ENCODE measurements at regions not wholly inside any gene's neighbourhood (a gene's known extent, or its start where the extent isn't known, plus 50 kb on each side); places are given as distances from the start of the nearest gene placed in this dataset.
A peak's percentile ranks its signal among the peaks of the same experiment; 100 is the strongest.

DNA sequence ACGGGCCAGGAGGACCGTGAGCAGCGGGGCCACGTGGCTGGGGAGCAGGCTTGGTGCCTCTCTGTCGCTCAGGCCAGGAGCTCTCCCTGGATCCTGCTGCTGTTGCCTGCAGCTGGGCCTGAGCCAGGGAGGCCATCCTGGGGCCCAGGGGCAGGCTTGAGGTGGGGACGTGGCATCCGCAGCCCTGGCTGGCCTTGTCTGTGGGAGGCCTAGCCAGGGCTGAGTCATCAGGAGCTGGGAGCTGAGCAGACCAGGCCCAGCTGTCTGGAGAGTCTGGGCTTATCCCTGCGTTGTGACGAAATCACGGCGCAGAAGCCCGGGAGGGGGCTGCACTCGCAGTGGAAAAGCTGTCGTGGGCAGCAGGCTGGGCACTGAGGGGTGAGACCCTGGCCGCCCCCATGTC is 138.8 kb upstream of the COL5A1 start:
- peak; percentile 91 for DNase-seq

DNA sequence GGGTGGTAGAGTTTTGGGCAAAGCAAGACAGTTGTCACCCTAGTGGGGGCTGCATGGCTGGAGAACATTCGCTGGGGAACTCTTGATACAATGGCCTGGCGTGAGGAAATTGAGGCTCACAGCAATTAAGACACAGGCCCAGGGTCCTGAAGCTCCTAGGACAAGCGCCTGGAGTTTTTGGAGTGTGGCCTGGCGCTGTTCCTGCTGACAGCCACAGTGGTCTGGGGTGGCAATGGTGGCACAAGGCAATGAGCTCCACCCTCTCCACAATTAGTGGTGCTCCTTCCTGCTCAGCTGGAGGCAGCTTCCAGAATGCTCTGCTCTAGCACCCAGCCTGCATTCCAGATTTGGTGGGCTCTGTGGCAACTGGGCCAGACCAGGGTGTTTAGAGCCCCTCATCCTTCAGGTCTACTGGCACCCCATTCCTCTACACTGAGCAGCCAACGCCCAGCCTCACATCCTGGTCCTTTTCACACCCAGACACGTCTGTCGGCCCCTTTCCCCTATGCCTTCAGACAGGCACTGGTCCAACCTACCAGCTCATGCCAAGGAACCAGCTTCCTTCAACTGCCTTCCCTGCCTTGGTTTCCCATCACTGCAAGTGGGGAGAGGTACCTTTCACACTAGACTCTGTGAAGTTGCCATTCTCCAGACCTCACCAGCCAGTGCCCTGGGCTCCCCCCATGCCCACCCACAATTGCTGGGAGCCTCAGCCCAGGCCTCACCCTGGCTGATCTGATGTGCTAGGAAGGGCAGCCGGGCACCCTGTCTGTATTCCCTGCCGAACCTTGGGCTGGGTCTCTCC is 138.1 kb upstream of the COL5A1 start:
- no peak for DNase-seq

DNA sequence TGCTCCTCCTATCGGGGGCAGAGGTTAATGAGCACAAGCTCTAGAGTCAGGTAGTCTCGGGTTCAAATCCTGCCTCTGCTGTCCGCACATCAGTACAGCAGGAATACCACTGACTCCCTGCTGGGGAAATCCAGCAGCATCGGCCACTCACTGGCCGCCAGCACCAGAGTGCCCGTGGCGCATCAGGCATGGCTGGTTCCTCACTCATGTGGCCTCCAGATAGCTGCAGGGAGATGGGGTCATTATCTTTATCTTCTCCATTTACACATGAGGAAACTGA is 137.6 kb upstream of the COL5A1 start:
- no peak for DNase-seq

DNA sequence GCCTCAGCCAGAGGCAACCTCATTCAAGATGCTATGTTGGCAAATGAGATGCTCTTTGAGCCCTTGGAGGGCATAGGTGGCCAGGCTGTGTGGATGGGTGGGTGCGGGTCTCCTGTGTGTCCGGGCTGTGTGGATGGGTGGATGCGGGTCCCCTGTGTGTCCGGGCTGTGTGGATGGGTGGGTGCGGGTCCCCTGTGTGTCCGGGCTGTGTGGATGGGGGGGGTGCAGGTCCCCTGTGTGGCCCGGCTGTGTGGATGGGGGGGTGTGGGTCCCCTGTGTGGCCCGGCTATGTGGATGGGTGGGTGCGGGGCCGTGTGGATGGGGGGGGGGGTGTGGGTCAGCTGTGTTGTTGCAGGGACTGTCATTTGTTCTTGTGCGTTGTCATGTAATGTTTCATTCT is 136.6 kb upstream of the COL5A1 start:
- DNase-seq = no peak

DNA sequence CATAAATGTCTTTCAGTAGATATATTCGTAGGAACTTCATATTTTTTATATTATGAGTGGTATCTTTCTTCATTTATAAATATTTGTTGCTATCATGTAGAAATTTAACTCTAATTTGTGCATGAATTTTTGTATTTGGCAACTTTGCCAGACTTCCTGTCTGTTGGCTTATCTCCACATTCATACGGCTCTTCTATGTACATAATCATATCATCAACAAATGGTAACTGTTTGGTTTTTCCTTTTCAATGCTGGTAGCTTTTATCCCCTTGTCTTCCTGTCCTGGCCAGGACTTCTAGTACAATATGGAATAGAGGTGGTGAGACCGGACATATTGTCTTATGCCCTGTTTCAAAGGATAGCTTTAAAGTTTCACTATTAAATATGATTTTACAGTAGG is 132.3 kb upstream of the COL5A1 start:
- no peak for DNase-seq

DNA sequence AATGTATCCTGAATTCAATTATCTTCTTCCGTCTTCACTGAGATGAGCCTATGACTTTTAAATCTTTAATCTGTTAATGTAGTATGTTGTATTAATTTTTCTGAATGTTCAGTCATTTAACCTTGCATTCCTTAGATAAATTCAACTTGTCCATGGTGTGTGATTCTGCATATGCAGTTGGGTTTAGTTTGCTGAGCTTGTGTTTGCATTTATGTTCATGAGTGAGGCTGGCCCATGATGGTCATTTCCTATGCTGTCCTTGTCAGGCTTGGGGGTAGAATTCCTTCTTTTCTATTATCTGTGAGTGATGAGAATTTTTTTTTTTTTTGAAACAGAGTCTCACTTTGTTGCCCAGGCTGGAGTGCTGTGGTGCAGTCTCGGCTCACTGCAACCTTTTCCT is 131.8 kb upstream of the COL5A1 start:
- no peak for DNase-seq

DNA sequence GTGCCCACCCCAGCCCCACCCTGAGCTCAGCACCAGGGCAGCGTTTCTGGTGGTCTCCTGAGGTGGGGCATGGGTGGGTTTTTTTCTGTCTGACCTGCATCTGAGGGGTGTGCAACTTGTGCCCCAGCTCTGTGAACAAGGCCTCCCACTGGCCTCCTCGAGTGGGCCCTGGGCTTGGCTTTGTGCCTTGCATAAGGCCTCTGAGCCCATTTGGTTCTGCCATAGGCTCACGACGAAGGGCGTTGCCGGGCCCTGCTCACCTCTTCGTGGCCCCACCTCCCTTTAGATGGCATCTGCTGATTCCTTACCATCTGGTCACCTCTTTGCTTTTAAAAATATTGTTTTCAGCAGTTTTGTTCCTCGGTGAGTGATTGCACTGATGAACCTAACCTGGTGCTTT is 127.1 kb upstream of the COL5A1 start:
- DNase-seq = no peak

DNA sequence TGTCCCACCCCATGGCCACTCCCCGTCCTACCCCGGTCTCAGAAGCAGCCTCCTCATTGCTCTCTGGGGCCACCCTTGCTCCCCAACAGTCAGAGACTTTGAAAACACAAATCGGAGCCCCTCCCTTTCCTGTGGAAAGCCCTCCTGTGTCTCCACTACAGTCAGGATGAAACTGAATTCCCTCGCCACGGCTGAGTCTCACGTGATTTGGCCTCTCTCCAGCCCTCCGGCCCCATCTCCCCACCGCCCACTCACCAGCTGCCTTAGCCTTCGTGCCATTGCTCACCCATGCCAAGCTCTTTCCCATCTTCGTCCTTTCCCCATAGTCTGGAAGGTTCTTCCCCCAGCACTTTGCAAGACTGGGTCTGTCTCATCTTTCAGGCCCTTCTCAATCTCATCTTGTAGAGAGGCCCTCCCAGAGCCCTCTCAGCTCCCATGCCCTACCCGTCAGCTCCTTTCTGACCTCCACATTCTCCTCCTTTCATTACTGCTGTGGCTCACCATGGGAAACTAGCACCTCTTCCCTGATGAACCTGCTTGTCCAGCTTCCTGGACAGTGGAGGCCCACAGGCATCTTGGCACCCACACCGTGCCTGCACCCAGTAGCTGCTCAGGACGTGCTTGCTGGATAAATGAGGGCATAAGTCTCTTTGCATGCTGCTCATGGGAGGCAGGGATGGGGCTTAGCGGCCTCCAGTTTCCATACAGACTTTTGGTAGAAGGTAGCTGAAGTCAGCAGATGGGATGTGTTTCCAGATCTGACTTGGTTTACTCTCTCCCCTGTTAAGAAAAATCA is 126.4 kb upstream of the COL5A1 start:
- DNase-seq = no peak

DNA sequence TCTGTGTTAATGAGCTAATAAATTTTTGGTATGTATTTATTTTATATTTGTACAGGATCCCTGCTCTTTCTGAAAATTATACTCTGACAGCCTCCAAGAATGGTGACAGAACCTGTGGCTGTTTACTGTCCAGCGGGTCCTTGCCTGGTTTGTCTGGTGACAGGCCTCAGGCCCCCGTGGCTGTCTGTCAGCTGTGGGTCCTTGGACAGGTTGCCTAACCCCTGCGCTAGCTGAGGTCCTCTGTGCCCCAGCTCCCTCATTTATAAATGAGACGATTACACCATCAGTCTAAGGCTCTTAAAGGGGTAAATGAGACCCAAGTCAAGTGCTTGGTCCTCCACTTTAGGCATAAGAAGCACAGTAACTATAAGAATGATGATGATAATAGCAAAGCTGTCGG is 125.1 kb upstream of the COL5A1 start:
- DNase-seq = no peak

DNA sequence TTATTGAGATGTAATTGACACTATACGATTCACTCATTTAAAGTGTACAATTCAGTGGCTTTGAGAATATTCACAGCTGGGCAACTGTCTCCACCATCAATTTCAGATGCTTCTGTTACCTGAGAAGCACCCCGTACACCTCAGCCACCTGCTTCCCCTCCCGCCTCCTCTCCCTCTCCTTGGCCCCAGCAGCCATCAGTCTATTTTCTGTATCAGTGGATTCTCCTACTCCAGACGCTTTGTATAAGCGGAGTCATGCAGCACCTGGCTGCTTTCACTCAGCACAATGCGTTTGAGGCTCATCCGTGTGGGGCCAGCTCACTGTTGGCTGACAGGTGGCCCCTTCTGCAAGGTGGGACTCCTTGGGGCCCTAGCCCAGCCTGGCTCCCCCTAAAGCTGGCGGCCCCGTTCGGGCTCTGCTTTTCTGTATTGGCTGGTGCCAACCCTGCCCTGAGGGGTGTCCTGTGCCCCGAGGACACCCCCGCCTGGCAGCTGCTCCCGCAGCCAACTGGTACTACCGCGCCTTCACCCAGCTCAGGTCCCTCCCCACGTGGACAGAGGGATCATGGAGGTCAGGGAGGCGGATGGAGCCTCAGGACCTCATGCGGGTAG is 124.4 kb upstream of the COL5A1 start:
- no peak for DNase-seq

DNA sequence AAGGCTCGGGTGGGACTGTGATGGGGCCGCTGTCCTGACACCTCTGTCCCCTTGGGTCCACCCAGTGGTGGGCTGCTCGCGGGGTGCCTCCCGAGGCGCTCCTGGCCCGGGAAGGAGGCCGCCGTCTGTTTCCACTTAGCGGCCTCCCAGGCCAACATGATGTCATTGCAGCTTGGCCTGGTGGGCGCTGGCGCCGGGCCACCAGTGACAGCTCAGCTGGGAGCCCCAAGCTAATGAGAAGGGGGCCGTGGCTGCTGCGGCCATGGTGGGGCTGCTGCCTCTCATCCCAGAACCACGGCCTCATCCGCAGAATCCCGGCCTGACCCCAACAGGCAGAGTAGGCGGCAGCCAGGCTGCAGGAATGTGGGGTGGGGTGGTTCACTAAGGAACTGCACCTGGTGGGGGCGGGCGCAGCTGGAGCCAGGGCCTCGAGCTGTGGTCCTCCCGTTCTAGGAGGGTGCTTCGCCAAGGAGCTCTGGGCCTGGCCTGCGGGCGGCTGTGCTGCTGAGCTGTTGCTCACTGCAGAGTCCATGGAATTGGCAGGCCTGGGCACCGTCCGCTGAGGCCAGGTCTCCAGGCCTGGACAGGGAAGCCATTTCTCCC is 123.5 kb upstream of the COL5A1 start:
- no peak for DNase-seq

DNA sequence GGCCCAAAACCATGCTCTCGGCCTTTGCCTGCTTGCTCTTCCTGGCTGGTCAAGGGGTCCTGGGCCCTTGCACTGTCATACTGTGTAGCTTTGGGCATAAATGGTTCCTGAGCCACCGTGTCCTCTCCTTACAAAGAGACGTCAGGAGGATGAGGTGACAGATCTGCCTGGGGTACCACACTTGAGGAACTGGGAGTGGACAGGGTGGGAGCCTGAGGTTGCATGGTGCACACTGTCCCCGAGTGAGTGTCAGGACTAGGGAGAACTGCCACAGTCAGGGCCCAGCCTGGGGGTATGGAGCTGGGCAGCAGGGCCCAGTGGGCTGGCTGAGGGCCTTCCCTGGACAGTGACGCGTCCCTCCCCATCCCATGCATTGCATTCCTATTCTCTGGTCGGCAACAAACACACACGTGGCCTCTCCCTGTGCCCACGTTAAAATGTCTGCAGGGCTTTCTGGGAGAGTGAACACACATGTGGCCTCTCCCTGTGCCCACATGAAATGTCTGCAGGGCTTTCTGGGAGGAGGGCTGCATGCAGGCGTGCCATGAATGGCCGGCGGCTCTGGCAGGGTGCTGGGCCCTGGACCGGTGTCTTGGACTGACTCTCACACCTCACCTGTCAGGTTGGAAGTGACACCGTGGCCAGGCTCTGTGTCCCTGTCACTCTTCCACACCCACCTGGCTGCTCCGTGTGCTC is 122.1 kb upstream of the COL5A1 start:
- DNase-seq = no peak

DNA sequence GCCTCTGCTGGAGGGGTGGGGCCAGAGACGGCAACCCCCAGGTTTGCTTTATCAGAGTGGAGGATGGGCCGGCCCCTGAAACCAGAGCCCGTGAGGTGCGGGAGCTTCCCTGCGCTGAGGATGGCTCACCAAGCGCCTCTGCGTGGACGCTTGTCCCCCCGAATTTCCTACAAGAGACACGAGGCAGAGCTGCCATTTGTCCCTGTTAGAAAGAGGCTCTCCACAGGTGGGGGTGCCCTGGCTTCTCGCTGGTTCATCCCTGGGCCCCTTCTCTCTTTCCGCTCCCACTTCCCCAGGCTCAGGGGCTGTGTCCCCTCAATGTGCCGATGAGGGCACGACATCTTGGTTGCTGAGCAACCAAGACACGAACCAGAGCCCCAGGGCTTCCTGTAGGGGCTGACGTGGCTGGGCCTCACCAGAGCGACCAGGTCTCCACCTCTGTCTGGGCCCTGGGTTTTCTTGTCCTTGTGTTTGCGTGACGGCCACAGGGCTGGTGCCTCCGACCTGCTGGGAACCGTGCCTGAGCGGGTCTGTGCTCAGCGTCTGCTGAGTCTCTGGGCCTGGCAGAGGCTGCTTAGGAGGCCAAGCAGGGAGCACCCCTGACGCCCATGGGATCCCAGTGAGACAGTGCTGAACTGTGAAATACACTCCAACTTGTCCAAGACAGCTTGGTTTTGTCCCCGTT is 119.6 kb upstream of the COL5A1 start:
- DNase-seq = no peak

DNA sequence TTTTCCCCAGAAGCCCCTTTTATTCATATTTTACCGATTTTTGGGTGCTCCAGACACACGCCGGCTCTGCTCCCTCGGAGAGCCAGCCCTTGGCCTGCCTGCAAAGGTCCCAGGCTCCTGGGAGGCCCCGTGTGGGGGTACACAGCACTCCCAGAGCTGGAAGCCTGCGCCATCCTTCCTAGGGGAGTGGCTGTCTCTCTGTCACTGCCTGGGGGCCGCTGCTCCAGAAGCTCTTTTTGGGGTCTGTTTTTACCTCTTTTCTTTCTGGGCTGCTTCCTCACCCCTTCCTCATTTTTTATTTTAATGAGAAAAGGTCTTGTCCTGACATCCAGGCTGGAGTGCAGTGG is 119.1 kb upstream of the COL5A1 start:
- no peak for DNase-seq

DNA sequence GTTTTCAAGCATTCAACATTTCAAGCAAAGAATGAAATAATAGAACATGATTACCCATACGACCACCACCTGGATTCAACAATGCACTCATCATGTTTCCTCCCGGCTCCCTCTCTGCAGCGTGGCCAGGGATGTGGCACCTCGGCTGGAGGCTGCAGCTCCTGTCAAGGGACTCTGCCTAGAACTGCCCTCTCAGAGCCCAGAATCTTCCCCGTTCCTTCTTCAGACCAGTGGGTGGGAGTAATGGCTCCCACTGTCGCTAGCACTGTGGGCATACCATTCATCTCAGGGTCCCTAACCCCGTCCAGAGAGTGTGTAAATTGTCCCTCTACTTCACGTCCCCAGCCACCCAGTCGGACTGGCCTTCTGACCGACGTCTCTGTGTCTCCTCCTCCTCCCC is 118.6 kb upstream of the COL5A1 start:
- no peak for DNase-seq

DNA sequence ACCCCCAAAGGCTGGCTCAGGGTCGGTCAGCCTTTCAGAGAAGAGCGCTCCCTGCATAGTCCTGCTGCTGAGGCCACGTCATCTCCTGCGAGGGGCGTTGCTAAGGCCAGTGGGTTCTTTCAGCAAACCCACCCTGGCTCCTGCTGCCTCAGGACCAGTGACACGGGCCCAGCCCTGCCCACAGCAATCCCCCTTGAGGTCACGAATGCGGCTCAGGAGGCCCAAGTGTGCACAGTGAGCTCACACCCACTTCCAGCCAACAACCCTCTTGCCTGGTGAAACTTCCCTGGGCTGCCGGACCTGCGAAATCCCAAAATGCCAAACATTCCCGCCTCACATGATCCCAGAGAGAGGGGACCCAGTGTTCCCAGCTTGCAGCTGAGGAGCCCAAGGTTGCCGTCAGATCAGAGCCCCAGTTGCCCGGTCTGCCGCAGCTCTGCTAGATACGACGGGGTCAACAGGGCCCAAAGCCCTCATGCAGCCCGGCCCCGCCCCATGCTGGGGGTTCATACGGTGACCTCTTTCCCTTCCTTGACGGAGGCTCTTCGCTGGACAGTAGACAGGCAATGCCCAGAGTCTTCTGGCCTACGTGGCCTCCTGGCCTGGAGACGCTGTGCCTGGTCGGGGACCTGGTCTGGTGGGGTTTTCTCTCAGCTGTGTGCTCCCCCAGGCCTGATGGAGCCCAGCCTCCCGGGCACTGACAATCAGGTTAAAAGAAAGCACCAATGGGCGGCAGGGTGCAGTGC is 116.4 kb upstream of the COL5A1 start:
- DNase-seq = no peak

DNA sequence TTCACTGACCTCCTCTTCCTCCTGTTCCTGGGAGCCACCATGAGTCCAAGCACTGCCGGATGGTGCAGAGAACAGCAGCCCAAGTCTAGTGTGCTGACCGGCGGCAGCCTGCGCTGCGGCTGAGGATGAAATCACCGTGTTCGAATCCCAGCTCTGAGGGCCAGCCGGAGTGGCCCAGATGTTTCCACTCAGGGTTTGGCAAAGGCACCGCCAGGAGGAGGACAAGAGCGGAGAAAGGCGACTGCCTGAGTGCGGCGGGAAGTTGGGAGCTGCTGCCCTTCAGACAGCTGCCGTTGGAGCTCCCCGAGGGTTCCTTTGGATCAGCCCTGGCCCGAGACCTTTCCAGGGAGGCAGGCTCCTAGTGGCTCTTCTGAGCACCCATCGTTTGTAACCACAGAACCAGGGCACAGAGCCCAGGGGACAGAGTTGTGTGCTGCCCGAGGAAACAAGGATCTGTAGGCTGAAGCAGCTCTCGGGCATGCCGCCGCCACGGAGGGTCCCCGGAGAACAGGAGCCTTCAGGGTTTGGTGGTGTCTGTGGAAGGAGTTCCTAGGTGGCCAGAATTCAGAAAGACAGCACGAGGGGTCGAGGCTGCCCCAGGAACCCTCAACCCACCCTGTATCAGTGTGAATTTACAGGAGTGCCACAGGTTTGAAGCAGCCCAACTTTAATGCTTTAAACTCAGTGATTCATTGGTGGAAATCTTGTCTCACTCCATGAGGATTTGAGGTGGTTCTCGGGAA is 115.6 kb upstream of the COL5A1 start:
- no peak for DNase-seq

DNA sequence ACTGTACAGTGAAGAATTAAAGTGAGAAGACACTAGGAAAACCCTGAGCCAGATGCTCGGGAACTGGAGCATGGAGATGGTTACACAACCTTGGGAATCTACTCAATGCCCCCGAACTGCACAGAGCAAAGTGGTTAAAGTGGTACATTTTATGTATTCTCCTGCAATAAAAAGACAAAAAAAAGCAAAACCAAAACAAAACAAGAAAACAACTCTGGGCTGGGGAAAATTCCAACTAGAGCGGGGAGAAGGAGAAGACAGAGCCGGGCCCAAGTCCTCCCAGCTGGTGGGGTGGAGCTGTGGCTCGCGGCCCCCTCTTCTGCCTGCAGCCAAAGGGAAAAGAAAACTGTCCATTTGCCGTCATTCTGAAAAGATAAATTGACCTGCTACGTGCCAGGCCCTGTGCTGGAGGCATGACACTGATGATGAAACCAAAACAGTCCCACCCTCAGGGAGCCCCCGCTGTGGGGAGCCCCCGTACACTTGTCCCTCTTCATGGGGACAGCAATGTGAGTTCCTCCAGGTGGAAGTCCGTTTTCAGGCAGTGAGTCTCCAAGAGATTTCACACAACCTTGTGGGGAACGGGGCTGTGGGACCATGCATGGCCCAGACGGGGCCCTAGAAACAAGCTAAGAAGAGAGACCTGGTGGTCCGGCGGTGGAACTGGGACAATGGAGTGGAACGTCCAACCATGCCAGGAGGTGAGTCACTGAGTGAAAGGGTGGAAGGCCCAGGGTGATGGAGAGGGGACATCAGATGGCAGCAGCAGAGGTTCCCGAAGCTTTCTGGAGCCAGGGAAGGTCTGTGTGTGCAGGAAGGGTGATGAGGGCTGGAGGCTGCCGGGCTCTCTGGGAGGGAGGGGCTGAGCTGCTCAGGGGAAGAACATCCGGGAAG is 114.8 kb upstream of the COL5A1 start:
- DNase-seq = no peak

DNA sequence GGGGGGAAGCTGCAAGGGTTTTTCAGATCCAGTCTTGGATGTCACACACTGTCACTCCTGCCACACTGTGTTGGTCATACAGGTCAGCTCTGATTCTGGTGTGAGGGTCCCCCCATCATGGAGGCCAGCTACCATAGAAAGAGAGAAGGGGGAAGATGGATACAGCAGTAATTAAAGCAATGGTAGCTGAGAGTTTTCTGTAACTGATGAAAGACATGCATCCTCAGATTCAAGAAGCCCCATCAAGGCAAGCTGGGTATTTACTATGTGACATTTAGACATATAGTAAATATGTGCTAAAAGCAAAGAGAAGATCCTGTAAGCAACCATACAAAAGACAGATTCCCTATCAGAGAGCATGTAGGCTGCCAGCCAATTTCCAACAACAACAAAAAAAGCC is 110.9 kb upstream of the COL5A1 start:
- no peak for DNase-seq
